ENCODE measurements at regions not wholly inside any gene's neighbourhood (a gene's known extent, or its start where the extent isn't known, plus 50 kb on each side); places are given as distances from the start of the nearest gene placed in this dataset.

GRCh38 chr12:88251798-88252197 is 109.7 kb downstream of the TMTC3 start:
- no peak for DNase-seq (ENCODE audit: low spot score)

- DNase-seq (ENCODE audit: low spot score), result no peak
Measured at GRCh38 chr12:88253371-88253978, 111.4 kb downstream of the TMTC3 start.

- DNase-seq (ENCODE audit: low spot score), result no peak
Measured at GRCh38 chr12:88255224-88255623, 113.1 kb downstream of the TMTC3 start.

GRCh38 chr12:88255847-88256246 is 113.7 kb downstream of the TMTC3 start:
- DNase-seq (ENCODE audit: low spot score), result no peak

GRCh38 chr12:88258396-88258795 is 116.3 kb downstream of the TMTC3 start:
- no peak for DNase-seq (ENCODE audit: low spot score)

- DNase-seq (ENCODE audit: low spot score), result peak; percentile 35
Measured at GRCh38 chr12:88266806-88267360, 124.8 kb downstream of the TMTC3 start.

GRCh38 chr12:88267630-88268029 is 125.5 kb downstream of the TMTC3 start:
- DNase-seq (ENCODE audit: low spot score), result no peak

GRCh38 chr12:88272456-88272855 is 130.3 kb downstream of the TMTC3 start:
- DNase-seq (ENCODE audit: low spot score), result peak; percentile 58

- DNase-seq (ENCODE audit: low spot score), result no peak
Measured at GRCh38 chr12:88273450-88273849, 131.3 kb downstream of the TMTC3 start.

GRCh38 chr12:88273875-88274274 is 131.8 kb downstream of the TMTC3 start:
- DNase-seq (ENCODE audit: low spot score), result no peak

- no peak for DNase-seq (ENCODE audit: low spot score)
Measured at GRCh38 chr12:88291498-88292131, 149.5 kb downstream of the TMTC3 start.

- DNase-seq (ENCODE audit: low spot score), result no peak
Measured at GRCh38 chr12:88298014-88298682, 156.0 kb downstream of the TMTC3 start.

GRCh38 chr12:88298761-88299242 is 156.7 kb downstream of the TMTC3 start:
- peak; percentile 35 for DNase-seq (ENCODE audit: low spot score)

GRCh38 chr12:88299567-88300101 is 157.5 kb downstream of the TMTC3 start:
- DNase-seq (ENCODE audit: low spot score), result peak; percentile 45

GRCh38 chr12:88300931-88301330 is 158.8 kb downstream of the TMTC3 start:
- DNase-seq (ENCODE audit: low spot score), result no peak

- DNase-seq (ENCODE audit: low spot score), result no peak
Measured at GRCh38 chr12:88303335-88303734, 161.2 kb downstream of the TMTC3 start.

- peak; percentile 40 for DNase-seq (ENCODE audit: low spot score)
Measured at GRCh38 chr12:88305254-88305890, 163.3 kb downstream of the TMTC3 start.

- no peak for DNase-seq (ENCODE audit: low spot score)
Measured at GRCh38 chr12:88306471-88307069, 164.5 kb downstream of the TMTC3 start.

- no peak for DNase-seq (ENCODE audit: low spot score)
Measured at GRCh38 chr12:88307961-88308360, 165.9 kb downstream of the TMTC3 start.

- no peak for DNase-seq (ENCODE audit: low spot score)
Measured at GRCh38 chr12:88308825-88309224, 166.7 kb downstream of the TMTC3 start.

- no peak for DNase-seq (ENCODE audit: low spot score)
Measured at GRCh38 chr12:88309546-88309945, 167.4 kb downstream of the TMTC3 start.

GRCh38 chr12:88310069-88310468 is 168.0 kb downstream of the TMTC3 start:
- no peak for DNase-seq (ENCODE audit: low spot score)

All from COLO829 (cell line).